Neural progenitor cell (in vitro differentiated cells): ENCODE measurements at regions not wholly inside any gene's neighbourhood (a gene's known extent, or its start where the extent isn't known, plus 50 kb on each side); places are given as distances from the start of the nearest gene placed in this dataset.

Experiments
- DNase-seq: peaks from one replicate; pipeline ENCODE4 v3.0.0-alpha.2; 2016; ENCODE audit warnings: low spot score
- H2AFZ ChIP-seq: fragments of 200-600 bp; sonication (generic); replicated peaks from 2 replicates; pipeline ENCODE4 v1.6.1; 2016; ENCODE audit warnings: antibody characterized with exemption
- H3F3A ChIP-seq: fragments of 200-600 bp; sonication (generic); 2 replicates; pipeline ENCODE4 v1.6.1; 2016; ENCODE audit warnings: antibody characterized with exemption, low read depth
- H3K27ac ChIP-seq: fragments of 200-600 bp; sonication (generic); 2 replicates; pipeline ENCODE4 v1.5.1; 2016; ENCODE audit warnings: mild to moderate bottlenecking
- H3K27me3 ChIP-seq: fragments of 200-600 bp; sonication (generic); 2 replicates; pipeline ENCODE4 v1.6.1; 2016; ENCODE audit warnings: mild to moderate bottlenecking, moderate library complexity
- H3K36me3 ChIP-seq: fragments of 200-600 bp; sonication (generic); 2 replicates; pipeline ENCODE4 v1.5.1; 2016
- H3K4me1 ChIP-seq: fragments of 200-600 bp; sonication (generic); 2 replicates; pipeline ENCODE4 v1.6.1; 2016; ENCODE audit warnings: mixed run types
- H3K4me2 ChIP-seq: fragments of 200-600 bp; sonication (generic); 2 replicates; pipeline ENCODE4 v1.6.1; 2016
- H3K4me3 ChIP-seq: fragments of 200-600 bp; sonication (generic); 2 replicates; pipeline ENCODE4 v1.5.1; 2016
- H3K79me2 ChIP-seq: fragments of 200-600 bp; sonication (generic); 2 replicates; pipeline ENCODE4 v1.6.1; 2016; ENCODE audit warnings: low read depth
- H3K9ac ChIP-seq: fragments of 200-600 bp; sonication (generic); 2 replicates; pipeline ENCODE4 v1.6.1; 2016
- H3K9me3 ChIP-seq: fragments of 200-600 bp; sonication (generic); 2 replicates; pipeline ENCODE4 v1.5.1; 2016; ENCODE audit warnings: low read depth
- H4K20me1 ChIP-seq: fragments of 200-600 bp; sonication (generic); 2 replicates; pipeline ENCODE4 v1.6.1; 2016; ENCODE audit warnings: low read depth
- H3K27ac Mint-ChIP-seq: 3 replicates; pipeline ENCODE4 v1.8.0; 2021; ENCODE audit warnings: mixed read lengths
- H3K27me3 Mint-ChIP-seq: 2 replicates; pipeline ENCODE4 v1.8.0; 2022; ENCODE audit warnings: low read depth, mild to moderate bottlenecking, inconsistent platforms, moderate library complexity, mixed read lengths; ENCODE audit not compliant: insufficient read depth
- H3K36me3 Mint-ChIP-seq: 3 replicates; pipeline ENCODE4 v1.8.0; 2021; ENCODE audit warnings: mixed read lengths
- H3K4me1 Mint-ChIP-seq: 3 replicates; pipeline ENCODE4 v1.8.0; 2021; ENCODE audit warnings: mixed read lengths
- H3K4me3 Mint-ChIP-seq: 3 replicates; pipeline ENCODE4 v1.8.0; 2021; ENCODE audit warnings: mild to moderate bottlenecking, moderate library complexity, mixed read lengths
- H3K9me3 Mint-ChIP-seq: 3 replicates; pipeline ENCODE4 v1.8.0; 2020; ENCODE audit warnings: mixed read lengths
- CTCF ChIP-seq: fragments of 200-600 bp; sonication (generic); IDR thresholded peaks from 2 replicates; pipeline ENCODE4 v1.5.1; 2017; ENCODE audit warnings: antibody characterized with exemption, mild to moderate bottlenecking
- EZH2 ChIP-seq: fragments of 200-600 bp; sonication (generic); IDR thresholded peaks from 2 replicates; pipeline ENCODE4 v1.6.1; 2017; ENCODE audit warnings: antibody characterized with exemption, mild to moderate bottlenecking, moderate library complexity
- EZH2phosphoT487 ChIP-seq: fragments of 200-600 bp; sonication (generic); IDR thresholded peaks from 2 replicates; pipeline ENCODE4 v1.6.1; 2017; ENCODE audit warnings: antibody characterized with exemption

- Mint-ChIP-seq H3K4me3 (no peak overlapping the region), H3K27ac (no peak overlapping the region), H3K36me3 (no peaks in the 10 kb centered on the region), H3K27me3 (peaks cover 6% of the 10 kb centered on the region), H3K4me1 (peaks cover 17% of the 10 kb centered on the region), H3K9me3 (peaks cover 24% of the 10 kb centered on the region)
- DNase-seq = no peak
- H3K4me3 ChIP-seq = no peak overlapping the region
- H3K79me2 ChIP-seq = no peaks in the 10 kb centered on the region
- TF ChIP-seq EZH2 (no peak), EZH2phosphoT487 (no peak), CTCF (no peak)
- no peak overlapping the region for H3K27ac ChIP-seq
- peaks cover 3% of the 10 kb centered on the region for H3F3A ChIP-seq
- no peaks in the 10 kb centered on the region for H3K36me3 ChIP-seq
- no peak overlapping the region for H3K4me2 ChIP-seq
- no peaks in the 10 kb centered on the region for H3K27me3 ChIP-seq
- peaks cover 9% of the 10 kb centered on the region for H3K9me3 ChIP-seq
- no peak overlapping the region for H3K9ac ChIP-seq
- no peaks in the 10 kb centered on the region for H3K4me1 ChIP-seq
- H4K20me1 ChIP-seq = no peaks in the 10 kb centered on the region
- no peak overlapping the region for H2AFZ ChIP-seq
Observed at GRCh38 chr14:104326848-104327247, 188.5 kb downstream of the KIF26A start.

GRCh38 chr14:104328607-104329006 lies 190.2 kb downstream of the KIF26A start:
- Mint-ChIP-seq H3K4me1 (peaks cover 12% of the 10 kb centered on the region), H3K27me3 (peaks cover 5% of the 10 kb centered on the region), H3K36me3 (no peaks in the 10 kb centered on the region), H3K27ac (no peak overlapping the region), H3K4me3 (no peak overlapping the region), H3K9me3 (peaks cover 24% of the 10 kb centered on the region)
- Histone ChIP-seq H3K27ac (no peak overlapping the region), H4K20me1 (no peaks in the 10 kb centered on the region), H2AFZ (no peak overlapping the region), H3K9me3 (peaks cover 9% of the 10 kb centered on the region), H3K27me3 (no peaks in the 10 kb centered on the region), H3K9ac (no peak overlapping the region), H3K4me3 (no peak overlapping the region), H3F3A (peaks cover 3% of the 10 kb centered on the region), H3K4me2 (no peak overlapping the region), H3K36me3 (no peaks in the 10 kb centered on the region), H3K79me2 (no peaks in the 10 kb centered on the region), H3K4me1 (no peaks in the 10 kb centered on the region)
- DNase-seq = no peak
- TF ChIP-seq EZH2phosphoT487 = no peak
- no peak for TF ChIP-seq CTCF
- no peak for TF ChIP-seq EZH2

GRCh38 chr14:104329793-104330192 lies 191.4 kb downstream of the KIF26A start:
- Histone ChIP-seq H3K79me2 (no peaks in the 10 kb centered on the region), H3K4me2 (no peak overlapping the region), H2AFZ (no peak overlapping the region), H3K4me1 (no peaks in the 10 kb centered on the region), H4K20me1 (no peaks in the 10 kb centered on the region), H3F3A (peaks cover 3% of the 10 kb centered on the region), H3K36me3 (no peaks in the 10 kb centered on the region), H3K27ac (no peak overlapping the region), H3K4me3 (no peak overlapping the region), H3K9me3 (peaks cover 9% of the 10 kb centered on the region), H3K9ac (no peak overlapping the region), H3K27me3 (no peaks in the 10 kb centered on the region)
- DNase-seq = no peak
- Mint-ChIP-seq H3K27ac (no peak overlapping the region), H3K9me3 (peaks cover 24% of the 10 kb centered on the region), H3K4me1 (peaks cover 21% of the 10 kb centered on the region), H3K36me3 (no peaks in the 10 kb centered on the region), H3K27me3 (peaks cover 7% of the 10 kb centered on the region), H3K4me3 (no peak overlapping the region)
- no peak for TF ChIP-seq CTCF
- TF ChIP-seq EZH2phosphoT487 = no peak
- no peak for TF ChIP-seq EZH2
